H9 (cell line): ENCODE measurements at regions not wholly inside any gene's neighbourhood (a gene's known extent, or its start where the extent isn't known, plus 50 kb on each side); places are given as distances from the start of the nearest gene placed in this dataset.

Experiments
- DNase-seq: peaks from one replicate; pipeline ENCODE4 v3.0.0-alpha.2; 2017
- H2AFZ ChIP-seq: one replicate; pipeline ENCODE4 v1.6.1; 2013; ENCODE audit warnings: mild to moderate bottlenecking, low read length, control low read depth, moderate library complexity
- H2AK5ac ChIP-seq: 2 replicates; pipeline ENCODE4 v1.6.1; 2013; ENCODE audit warnings: low read length, control low read depth, mixed read lengths; ENCODE audit not compliant: insufficient read length
- H2BK120ac ChIP-seq: one replicate; pipeline ENCODE4 v1.6.1; 2013; ENCODE audit warnings: low read depth, mild to moderate bottlenecking, low read length, control low read depth, inconsistent platforms; ENCODE audit not compliant: poor library complexity, severe bottlenecking
- H2BK12ac ChIP-seq: 2 replicates; pipeline ENCODE4 v1.6.1; 2013; ENCODE audit warnings: low read length, control low read depth, mixed read lengths, low read depth; ENCODE audit not compliant: insufficient read length
- H2BK15ac ChIP-seq: 2 replicates; pipeline ENCODE4 v1.6.1; 2013; ENCODE audit warnings: low read depth, low read length, control low read depth
- H2BK20ac ChIP-seq: one replicate; pipeline ENCODE4 v1.6.1; 2013; ENCODE audit warnings: low read depth, mild to moderate bottlenecking, low read length, control low read depth, inconsistent platforms; ENCODE audit not compliant: poor library complexity, severe bottlenecking
- H2BK5ac ChIP-seq: 2 replicates; pipeline ENCODE4 v1.6.1; 2013; ENCODE audit warnings: low read length, control low read depth, mixed read lengths; ENCODE audit not compliant: insufficient read length
- H3K14ac ChIP-seq: 2 replicates; pipeline ENCODE4 v1.6.1; 2013; ENCODE audit warnings: low read length, control low read depth; ENCODE audit not compliant: insufficient read depth
- H3K18ac ChIP-seq: 2 replicates; pipeline ENCODE4 v1.6.1; 2013; ENCODE audit warnings: low read depth, mild to moderate bottlenecking, mixed read lengths, low read length, control low read depth; ENCODE audit not compliant: insufficient read length
- H3K23ac ChIP-seq: 2 replicates; pipeline ENCODE4 v1.6.1; 2013; ENCODE audit warnings: low read length, control low read depth, mixed read lengths, low read depth; ENCODE audit not compliant: insufficient read length
- H3K23me2 ChIP-seq: 2 replicates; pipeline ENCODE4 v1.6.1; 2013; ENCODE audit warnings: low read depth, mild to moderate bottlenecking, mixed read lengths, low read length, control low read depth; ENCODE audit not compliant: insufficient read length, poor library complexity, severe bottlenecking
- H3K27ac ChIP-seq: 2 replicates; pipeline ENCODE4 v1.5.1; 2013; ENCODE audit warnings: low read length, control low read depth, mixed read lengths, low read depth; ENCODE audit not compliant: insufficient read length
- H3K27me3 ChIP-seq: 2 replicates; pipeline ENCODE4 v1.6.1; 2013; ENCODE audit warnings: low read length, control low read depth, inconsistent platforms; ENCODE audit not compliant: insufficient read depth
- H3K4ac ChIP-seq: 2 replicates; pipeline ENCODE4 v1.6.1; 2013; ENCODE audit warnings: low read depth, mild to moderate bottlenecking, control low read depth, inconsistent platforms, low read length, moderate library complexity
- H3K4me1 ChIP-seq: 2 replicates; pipeline ENCODE4 v1.6.1; 2013; ENCODE audit warnings: low read length, control low read depth, inconsistent platforms; ENCODE audit not compliant: insufficient read depth
- H3K4me2 ChIP-seq: 2 replicates; pipeline ENCODE4 v1.6.1; 2013; ENCODE audit warnings: low read length, control low read depth, mixed read lengths; ENCODE audit not compliant: insufficient read length, insufficient read depth
- H3K56ac ChIP-seq: 2 replicates; pipeline ENCODE4 v1.6.1; 2013; ENCODE audit warnings: low read depth, mild to moderate bottlenecking, mixed read lengths, low read length, control low read depth; ENCODE audit not compliant: insufficient read length
- H3K79me1 ChIP-seq: 2 replicates; pipeline ENCODE4 v1.6.1; 2013; ENCODE audit warnings: low read depth, mild to moderate bottlenecking, moderate library complexity, low read length, control low read depth, inconsistent platforms; ENCODE audit not compliant: insufficient read depth, poor library complexity, severe bottlenecking
- H3K79me2 ChIP-seq: 2 replicates; pipeline ENCODE4 v1.6.1; 2013; ENCODE audit warnings: low read length, control low read depth, inconsistent platforms; ENCODE audit not compliant: insufficient read depth
- H3K9ac ChIP-seq: 2 replicates; pipeline ENCODE4 v1.6.1; 2013; ENCODE audit warnings: low read length, control low read depth, mixed read lengths; ENCODE audit not compliant: insufficient read length; ENCODE audit errors: extremely low read depth
- H3K9me3 ChIP-seq: one replicate; pipeline ENCODE4 v1.6.1; 2013; ENCODE audit warnings: low read depth, low read length, inconsistent platforms; ENCODE audit not compliant: control insufficient read depth
- H3T11ph ChIP-seq: one replicate; pipeline ENCODE4 v1.6.1; 2013; ENCODE audit warnings: mild to moderate bottlenecking, low read length, control low read depth, inconsistent platforms
- H4K20me1 ChIP-seq: one replicate; pipeline ENCODE4 v1.6.1; 2013; ENCODE audit not compliant: control insufficient read depth, insufficient read length, insufficient read depth
- H4K5ac ChIP-seq: 2 replicates; pipeline ENCODE4 v1.6.1; 2013; ENCODE audit warnings: low read depth, mild to moderate bottlenecking, mixed read lengths, low read length, control low read depth; ENCODE audit not compliant: insufficient read length
- H4K8ac ChIP-seq: replicated peaks from 2 replicates; pipeline ENCODE4 v1.6.1; 2013; ENCODE audit warnings: low read length, control low read depth, mixed read lengths, low read depth; ENCODE audit not compliant: insufficient read length
- H4K91ac ChIP-seq: 2 replicates; pipeline ENCODE4 v1.6.1; 2013; ENCODE audit warnings: low read depth, mild to moderate bottlenecking, moderate library complexity, mixed read lengths, low read length, control low read depth; ENCODE audit not compliant: insufficient read length
- H3K27ac Mint-ChIP-seq, 3 experiments: 2 replicates in 2 of 3; 3 replicates in 1 of 3; pipeline ENCODE4 v1.8.0; 2020 to 2021; ENCODE audit warnings: mixed read lengths in 3 of 3, mild to moderate bottlenecking in 1 of 3, moderate library complexity in 1 of 3
- H3K27me3 Mint-ChIP-seq: 2 replicates; pipeline ENCODE4 v1.8.0; 2021; ENCODE audit warnings: low read depth, mild to moderate bottlenecking, moderate library complexity, mixed read lengths
- H3K36me3 Mint-ChIP-seq, 3 experiments: 2 replicates in 2 of 3; 3 replicates in 1 of 3; pipeline ENCODE4 v1.8.0; 2020 to 2021; ENCODE audit warnings: low read depth in 3 of 3, mixed read lengths in 3 of 3; ENCODE audit not compliant: insufficient read depth in 1 of 3
- H3K4me1 Mint-ChIP-seq, 2 experiments: 2 replicates each; pipeline ENCODE4 v1.8.0; 2020; ENCODE audit warnings: mixed read lengths in 2 of 2
- H3K4me3 Mint-ChIP-seq, 2 experiments: 2 replicates in 1 of 2; 3 replicates in 1 of 2; pipeline ENCODE4 v1.8.0; 2020 to 2021; ENCODE audit warnings: mild to moderate bottlenecking in 2 of 2, mixed read lengths in 2 of 2, moderate library complexity in 1 of 2
- H3K9me3 Mint-ChIP-seq, 2 experiments: 2 replicates in 1 of 2; 3 replicates in 1 of 2; pipeline ENCODE4 v1.8.0; 2020; ENCODE audit warnings: mild to moderate bottlenecking in 2 of 2, mixed read lengths in 2 of 2, moderate library complexity in 1 of 2
- CTCF ChIP-seq: fragments of 200-600 bp; sonication (generic); conservative IDR thresholded peaks from 3 replicates; pipeline ENCODE4 v1.8.0; 2021; ENCODE audit warnings: antibody characterized with exemption, mild to moderate bottlenecking
- WGBS: extraction: QIAGEN DNeasy Blood & Tissue Kit; methylation state at CpG from one replicate; pipeline ENCODE4 v1.1.7; 2013; ENCODE audit warnings: missing lambda C conversion rate, low lambda C conversion rate, mixed read lengths; ENCODE audit not compliant: insufficient read length; ENCODE audit errors: extremely low coverage; 5-methylcytosine and 5-hydroxymethylcytosine counted together

GRCh38 chr1:5628416-5628815 is 363.8 kb downstream of the NPHP4 start:
- Histone ChIP-seq H4K8ac (no peak overlapping the region), H2BK120ac (no peak overlapping the region), H3K9ac (no peak overlapping the region), H4K5ac (no peak overlapping the region), H3K4me2 (no peak overlapping the region), H3K14ac (no peak overlapping the region), H3K56ac (no peak overlapping the region), H2AFZ (no peak overlapping the region), H2BK20ac (no peak overlapping the region), H4K91ac (no peak overlapping the region), H3K4me1 (no peaks in the 10 kb centered on the region), H3K23ac (no peak overlapping the region), H2BK15ac (no peak overlapping the region), H3K4ac (no peak overlapping the region), H4K20me1 (no peaks in the 10 kb centered on the region), H3K27ac (no peak overlapping the region), H3K79me2 (no peaks in the 10 kb centered on the region), H2AK5ac (no peak overlapping the region), H3K23me2 (no peaks in the 10 kb centered on the region), H2BK12ac (no peak overlapping the region), H3K79me1 (no peaks in the 10 kb centered on the region), H3K9me3 (no peaks in the 10 kb centered on the region), H3T11ph (no peak overlapping the region), H2BK5ac (no peak overlapping the region), H3K27me3 (no peaks in the 10 kb centered on the region), H3K18ac (no peak overlapping the region)
- Mint-ChIP-seq H3K9me3 (no peaks in the 10 kb centered on the region), H3K27me3 (peaks cover 5% of the 10 kb centered on the region), H3K36me3 (no peaks in the 10 kb centered on the region), H3K4me3 (no peak overlapping the region), H3K27ac (no peak overlapping the region), H3K4me1 (no peaks in the 10 kb centered on the region)
- no CpG with 5 or more reads among the region's 2 CpGs for WGBS
- TF ChIP-seq CTCF, result no peak
- no peak for DNase-seq
